ENCODE measurements at regions not wholly inside any gene's neighbourhood (a gene's known extent, or its start where the extent isn't known, plus 50 kb on each side); places are given as distances from the start of the nearest gene placed in this dataset.
"Not testable (repeated sequence)": the region's sequence is repeated elsewhere in the genome, so short reads cannot be mapped to it uniquely, and the experiment has no call there.

DNA sequence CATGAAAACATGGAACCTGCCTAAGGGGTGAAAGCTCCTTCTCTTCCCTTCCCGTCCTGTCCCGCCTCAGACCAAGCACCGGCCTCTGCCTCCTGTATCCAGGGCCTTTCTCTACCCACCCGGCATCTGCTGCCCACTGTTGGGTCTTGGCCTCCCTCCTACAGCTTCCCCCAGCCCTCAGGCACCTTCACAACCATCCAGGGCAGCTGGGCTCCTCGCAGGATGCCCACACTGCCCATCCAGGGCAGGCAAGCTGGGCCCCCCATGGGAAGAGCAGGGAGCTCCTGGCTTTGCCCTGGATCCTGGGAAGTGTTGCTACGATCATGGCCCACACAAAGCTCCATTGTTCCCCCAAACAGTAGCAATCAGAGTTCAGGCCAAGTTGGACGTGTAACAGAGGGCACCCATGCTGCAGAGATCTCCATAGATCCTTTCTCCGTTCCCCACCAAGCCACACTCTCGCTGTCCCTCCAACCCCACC is 206.6 kb downstream of the NDUFA10 start:
- no peak for DNase-seq (ENCODE audit: low spot score)

- no peak for DNase-seq (ENCODE audit: low spot score)
Measured at GRCh38 chr2:239818086-239818485, 207.1 kb downstream of the NDUFA10 start.

DNA sequence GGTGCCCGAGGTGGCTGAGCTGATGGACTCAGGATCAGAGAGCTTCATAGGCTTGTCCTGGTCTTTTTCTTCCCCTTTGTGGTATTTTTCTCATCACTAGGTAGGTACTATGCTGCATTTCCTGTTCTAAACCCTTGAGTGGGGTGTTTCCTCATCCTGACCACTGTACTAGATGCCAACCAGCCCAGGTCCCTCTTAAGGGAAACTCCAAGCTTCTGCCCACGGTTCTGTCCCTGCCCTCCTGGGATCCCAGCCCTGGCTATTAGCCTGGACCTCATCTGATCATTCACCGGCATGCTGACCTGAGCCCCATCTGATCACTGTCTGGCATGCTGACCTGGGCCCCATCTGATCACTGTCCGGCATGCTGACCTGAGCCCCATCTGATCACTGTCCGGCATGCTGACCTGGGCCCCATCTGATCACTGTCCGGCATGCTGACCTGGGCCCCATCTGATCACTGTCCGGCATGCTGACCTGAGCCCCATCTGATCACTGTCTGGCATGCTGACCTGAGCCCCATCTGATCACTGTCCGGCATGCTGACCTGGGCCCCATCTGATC is 207.6 kb downstream of the NDUFA10 start:
- not testable (repeated sequence) for DNase-seq (ENCODE audit: low spot score)

DNA sequence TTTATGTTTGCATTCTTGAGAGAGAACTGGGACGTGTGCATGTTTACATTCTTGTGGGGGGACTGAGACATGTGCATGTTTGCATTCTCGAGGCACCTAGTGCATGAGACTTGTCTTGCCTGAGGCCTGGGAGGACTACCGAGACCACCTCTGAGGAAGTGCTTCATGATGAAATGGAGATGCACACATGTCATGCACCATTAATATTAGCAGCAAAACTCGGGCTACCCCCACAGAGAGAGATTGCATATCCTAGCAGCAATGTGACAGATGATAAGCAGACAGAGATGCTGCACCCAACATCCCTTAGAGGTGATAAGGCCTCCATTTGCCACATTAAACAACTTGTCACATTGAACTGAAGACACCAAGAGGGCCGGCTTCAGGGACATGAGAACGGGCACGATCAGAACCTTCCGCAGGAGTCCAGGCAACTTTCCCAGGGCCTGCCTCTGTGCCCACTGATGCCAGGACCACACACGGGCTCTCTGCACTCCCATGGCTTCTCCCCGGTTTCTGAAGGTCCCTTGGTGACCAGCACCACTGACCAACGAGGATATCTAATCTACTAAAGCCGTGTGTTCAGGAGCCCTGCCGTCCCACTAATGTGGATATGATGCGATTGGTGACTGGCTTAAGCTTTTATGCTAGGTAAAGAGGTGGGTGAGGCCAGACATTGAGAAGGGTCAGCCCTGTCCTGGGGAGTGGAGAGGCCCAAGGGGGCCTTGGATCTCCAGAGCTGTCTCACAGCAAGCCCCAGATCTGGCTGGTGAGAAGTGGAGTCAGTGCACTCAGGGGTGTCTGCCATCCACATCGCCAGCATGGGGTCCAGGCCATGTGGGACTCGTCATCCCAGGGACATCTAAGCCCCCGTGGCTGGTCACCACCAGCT is 208.3 kb downstream of the NDUFA10 start:
- DNase-seq (ENCODE audit: low spot score): no peak

- DNase-seq (ENCODE audit: low spot score): no peak
Measured at GRCh38 chr2:239815671-239816070, 209.5 kb downstream of the NDUFA10 start.

DNA sequence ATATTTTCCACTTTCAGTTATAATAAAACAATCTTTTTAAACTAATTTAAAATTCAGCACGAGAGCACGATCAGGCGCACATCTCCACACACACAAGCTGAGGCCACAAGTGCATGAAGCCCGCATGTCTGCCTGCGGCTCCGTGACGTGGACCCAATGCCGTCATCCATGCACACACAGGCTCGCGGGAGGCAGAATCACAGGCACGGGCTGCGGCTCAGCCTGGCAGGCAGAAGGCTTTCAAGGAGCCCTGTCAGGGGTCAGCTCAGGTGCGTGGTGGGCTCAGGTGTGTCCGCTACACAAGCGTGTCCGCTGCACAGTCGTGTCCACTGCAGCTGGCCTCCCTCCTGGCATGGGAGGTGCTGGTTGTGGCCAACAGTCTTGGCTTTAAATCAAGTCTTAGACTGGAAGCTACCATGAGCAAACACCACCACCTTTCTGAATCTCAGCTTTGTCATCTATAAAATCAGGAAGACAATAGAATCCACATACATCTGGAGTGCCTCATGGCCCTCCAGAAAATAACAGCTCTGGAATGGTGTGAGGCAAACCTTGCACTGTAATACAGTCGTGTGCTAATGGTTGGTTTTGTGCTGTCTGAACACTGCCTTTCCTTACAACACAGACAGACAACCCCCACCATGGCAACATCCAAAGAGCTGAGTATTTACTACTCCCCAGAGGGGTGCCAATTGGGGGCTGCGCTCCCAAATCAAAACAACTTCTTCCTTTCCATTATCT is 210.1 kb downstream of the NDUFA10 start:
- DNase-seq (ENCODE audit: low spot score): no peak

GRCh38 chr2:239814116-239814860 is 210.9 kb downstream of the NDUFA10 start:
- no peak for DNase-seq (ENCODE audit: low spot score)

- no peak for DNase-seq (ENCODE audit: low spot score)
Measured at GRCh38 chr2:239813261-239814115, 211.7 kb downstream of the NDUFA10 start.

GRCh38 chr2:239811806-239812560 is 213.2 kb downstream of the NDUFA10 start:
- no peak for DNase-seq (ENCODE audit: low spot score)

DNA sequence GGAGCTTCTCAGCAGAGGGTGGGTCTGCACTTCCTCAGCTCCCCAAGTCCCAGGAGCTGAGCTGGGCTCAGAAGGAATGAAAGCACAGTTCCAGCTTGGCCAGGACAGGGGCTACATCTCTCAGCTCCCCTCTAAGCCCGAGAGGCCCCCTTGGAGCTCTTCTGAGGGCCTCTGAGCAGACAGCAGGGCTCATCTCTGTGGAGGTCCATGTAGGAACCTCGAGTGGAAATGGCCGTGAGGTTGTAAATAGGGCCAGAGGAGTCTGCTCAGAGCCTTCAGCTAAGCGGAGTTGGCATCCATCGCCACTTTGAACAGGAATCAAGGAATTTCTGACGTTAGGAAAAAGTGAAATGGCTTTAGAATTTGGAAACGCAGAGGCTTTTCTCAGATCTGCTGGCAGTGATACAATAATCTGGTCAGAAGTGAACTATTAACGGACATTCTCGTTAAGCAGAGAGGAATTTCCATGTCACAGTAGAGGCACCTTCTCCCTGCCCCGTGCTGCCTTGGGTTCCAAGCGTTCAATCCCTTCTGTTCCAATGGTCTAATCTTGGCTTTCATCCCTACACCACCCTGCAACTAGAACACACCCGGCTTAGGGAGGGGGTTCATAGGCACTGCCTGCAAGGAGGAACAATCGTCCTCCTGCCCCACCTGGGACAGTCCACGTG is 213.9 kb downstream of the NDUFA10 start:
- DNase-seq (ENCODE audit: low spot score): no peak

GRCh38 chr2:239809391-239809790 is 215.8 kb downstream of the NDUFA10 start:
- DNase-seq (ENCODE audit: low spot score): no peak

- DNase-seq (ENCODE audit: low spot score): no peak
Measured at GRCh38 chr2:239807568-239807967, 217.6 kb downstream of the NDUFA10 start.

- no peak for DNase-seq (ENCODE audit: low spot score)
Measured at GRCh38 chr2:239806758-239807434, 218.2 kb downstream of the NDUFA10 start.

- DNase-seq (ENCODE audit: low spot score): no peak
Measured at GRCh38 chr2:239806276-239806675, 218.9 kb downstream of the NDUFA10 start.

DNA sequence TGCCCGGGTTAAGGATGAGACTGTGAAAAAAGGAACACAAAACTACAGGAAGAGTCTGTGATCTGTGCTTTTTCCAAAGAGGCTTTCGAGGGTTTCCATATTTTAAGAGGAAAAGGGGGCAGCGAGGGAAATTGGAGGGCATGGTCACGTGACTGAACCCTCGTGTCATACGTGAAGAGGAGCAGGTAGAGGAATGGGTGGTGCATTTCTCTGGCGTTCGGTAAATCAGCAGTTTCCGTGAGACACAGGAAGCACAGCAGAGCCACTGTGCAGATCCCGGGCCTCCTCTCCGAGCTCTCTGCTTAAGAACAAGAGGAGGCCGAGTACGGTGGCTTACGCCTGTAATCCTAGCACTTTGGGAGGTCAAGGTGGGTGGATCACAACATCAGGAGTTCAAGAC is 219.7 kb downstream of the NDUFA10 start:
- no peak for DNase-seq (ENCODE audit: low spot score)

DNA sequence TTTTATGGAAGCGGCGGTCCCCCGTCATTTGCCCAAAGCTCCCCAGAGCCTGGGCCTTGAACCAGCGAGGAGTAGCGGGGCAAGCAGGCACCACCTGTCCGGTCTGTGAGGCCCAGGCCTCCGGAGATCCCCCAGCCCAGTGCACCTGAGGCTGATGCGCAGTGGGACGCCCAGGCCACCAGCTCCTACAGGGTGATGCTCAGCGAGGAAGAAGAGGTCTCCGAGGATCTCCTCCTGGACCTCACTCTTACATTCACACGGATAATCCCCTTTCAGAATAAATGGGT is 220.2 kb downstream of the NDUFA10 start:
- DNase-seq (ENCODE audit: low spot score): no peak

DNA sequence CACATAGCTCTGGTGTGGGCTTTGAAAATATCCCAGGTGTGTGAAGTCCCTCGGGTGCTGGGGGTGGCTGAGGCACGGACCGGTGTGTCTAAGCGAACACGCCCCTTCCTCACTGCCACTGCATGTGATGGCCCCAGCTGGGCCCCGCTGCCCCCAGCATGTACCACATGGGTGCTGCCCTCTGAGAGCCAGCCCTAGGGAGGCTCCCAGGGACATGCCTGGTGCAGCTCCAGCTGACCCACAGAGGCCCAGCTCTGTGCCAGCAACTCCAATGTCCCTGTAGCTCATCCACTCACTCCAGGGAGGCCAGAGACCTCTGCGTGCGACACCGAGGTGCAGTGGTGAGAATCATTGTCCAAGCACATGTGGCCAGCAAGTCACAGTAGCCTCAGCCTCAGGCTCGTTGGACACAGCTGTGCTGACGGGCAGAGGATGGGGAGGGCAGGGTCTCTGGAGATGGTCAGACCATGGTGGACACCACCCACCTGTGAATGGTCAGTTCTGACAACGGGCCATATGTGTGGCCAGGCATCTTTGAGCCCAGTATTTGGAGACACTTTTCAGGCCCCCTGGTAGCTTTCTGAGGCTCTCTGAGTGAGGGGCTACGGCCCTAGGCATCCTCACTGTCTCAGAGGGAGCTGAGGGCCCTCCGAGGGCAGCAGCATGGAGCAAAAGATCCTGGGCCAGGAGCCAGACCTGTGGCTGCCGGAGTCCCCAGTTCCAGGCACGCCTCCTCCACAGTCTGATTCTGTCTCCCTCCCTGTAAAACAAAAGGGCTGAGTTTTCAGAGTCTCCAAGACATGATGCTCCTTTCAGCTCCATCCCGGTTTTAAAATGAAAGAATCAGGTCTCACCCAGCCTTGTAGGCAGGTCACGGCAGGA is 220.7 kb downstream of the NDUFA10 start:
- DNase-seq (ENCODE audit: low spot score): no peak

DNA sequence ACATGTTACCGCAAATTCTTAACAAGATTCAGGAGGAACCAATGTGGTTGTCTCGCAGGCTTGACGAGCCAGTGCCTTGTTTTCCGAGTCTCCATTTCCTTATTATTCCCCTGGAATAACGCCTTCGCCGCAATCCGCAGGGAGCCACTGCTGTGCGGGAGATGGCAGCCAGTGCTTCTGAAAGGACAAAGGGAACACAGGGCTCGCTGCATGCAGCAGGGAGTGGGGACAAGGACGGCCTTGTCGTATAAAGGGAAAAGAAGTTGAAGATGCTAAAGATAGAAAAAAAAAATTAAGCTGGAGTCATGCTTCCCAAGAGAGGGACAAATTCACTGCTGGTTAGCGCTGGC is 221.4 kb downstream of the NDUFA10 start:
- no peak for DNase-seq (ENCODE audit: low spot score)

Data from HuH-7.5 (cell line).